GM18867 (cell line): ENCODE measurements at regions not wholly inside any gene's neighbourhood (a gene's known extent, or its start where the extent isn't known, plus 50 kb on each side); places are given as distances from the start of the nearest gene placed in this dataset.
"Not testable (repeated sequence)": the region's sequence is repeated elsewhere in the genome, so short reads cannot be mapped to it uniquely, and the experiment has no call there.

Experiments
- ATAC-seq: cut with Tn5 transposase; IDR thresholded peaks from one replicate; pipeline ENCODE4 v1.9.1; 2021; ENCODE audit warnings: mild to moderate bottlenecking, moderate library complexity; ENCODE audit not compliant: unreplicated experiment

GRCh38 chr10:25076506-25077177 is 60.2 kb downstream of the THNSL1 start:
- no peak for ATAC-seq

DNA sequence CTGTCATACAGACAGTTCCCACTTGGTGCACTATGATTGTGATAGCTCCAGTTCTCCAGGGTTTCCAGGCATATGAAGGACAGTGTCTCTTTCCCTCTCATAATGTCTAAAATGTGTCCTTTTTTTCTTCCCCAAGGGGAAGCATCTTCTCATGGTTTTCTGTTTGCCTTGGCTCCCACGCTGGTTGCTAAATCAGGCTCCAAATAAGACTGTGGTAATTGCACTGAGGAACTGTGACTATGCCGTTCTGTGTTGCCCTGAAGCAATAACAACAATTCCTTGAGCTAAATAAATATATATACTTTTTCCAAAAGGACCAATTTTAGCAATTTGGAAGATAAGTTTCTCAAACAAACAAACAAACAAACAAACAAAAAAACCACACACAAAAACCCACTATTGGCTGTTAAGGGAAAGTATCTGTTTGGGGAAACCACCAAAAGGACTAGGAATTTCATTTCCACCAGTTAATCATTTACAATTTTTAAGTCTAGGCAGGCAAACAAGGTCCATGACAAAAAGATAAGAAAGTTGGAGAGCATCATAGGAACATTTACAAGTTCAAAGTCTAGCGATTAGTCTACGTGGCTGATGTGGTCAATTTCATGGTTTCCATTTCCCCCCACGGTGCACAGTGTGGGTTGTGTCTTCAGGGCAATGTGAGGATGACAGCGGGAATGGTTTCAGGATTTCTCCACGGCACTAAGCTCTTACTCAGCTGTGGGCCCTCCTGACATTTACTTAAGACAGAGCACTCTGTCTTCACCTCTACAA is 62.4 kb downstream of the THNSL1 start:
- no peak for ATAC-seq

GRCh38 chr10:25080880-25081581 is 64.6 kb downstream of the THNSL1 start:
- ATAC-seq = peak; percentile 86

- no peak for ATAC-seq
These were observed 66.1 kb downstream of the THNSL1 start for GRCh38 chr10:25082276-25083204.

DNA sequence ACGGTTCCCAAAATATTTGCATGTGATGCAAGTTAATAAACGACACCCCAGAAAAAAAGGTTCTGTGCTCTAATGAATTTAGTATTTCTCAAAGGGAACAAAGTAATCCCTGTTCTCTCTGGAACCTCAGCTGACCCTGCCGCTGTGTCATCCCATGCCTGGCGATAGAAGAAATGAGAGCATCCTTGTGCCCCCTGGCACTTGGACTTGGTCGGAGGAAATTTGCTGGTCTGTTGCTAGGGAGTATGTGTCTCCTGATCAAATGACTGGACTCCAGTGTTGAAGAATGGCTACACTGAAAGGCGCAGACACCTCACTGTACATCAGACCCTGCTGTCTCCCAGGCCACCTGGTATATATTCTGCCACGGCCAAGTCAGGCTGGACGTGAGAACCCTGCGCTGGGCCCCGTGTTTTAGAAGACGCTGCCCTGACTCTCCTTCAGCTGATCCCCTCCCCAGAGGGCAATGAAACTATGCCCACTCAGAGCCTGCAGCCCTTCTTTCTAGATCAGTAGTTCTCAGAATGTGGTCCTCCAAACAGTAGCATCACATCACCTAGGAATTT is 67.2 kb downstream of the THNSL1 start:
- no peak for ATAC-seq

GRCh38 chr10:25084447-25084846 is 68.0 kb downstream of the THNSL1 start:
- ATAC-seq = no peak

DNA sequence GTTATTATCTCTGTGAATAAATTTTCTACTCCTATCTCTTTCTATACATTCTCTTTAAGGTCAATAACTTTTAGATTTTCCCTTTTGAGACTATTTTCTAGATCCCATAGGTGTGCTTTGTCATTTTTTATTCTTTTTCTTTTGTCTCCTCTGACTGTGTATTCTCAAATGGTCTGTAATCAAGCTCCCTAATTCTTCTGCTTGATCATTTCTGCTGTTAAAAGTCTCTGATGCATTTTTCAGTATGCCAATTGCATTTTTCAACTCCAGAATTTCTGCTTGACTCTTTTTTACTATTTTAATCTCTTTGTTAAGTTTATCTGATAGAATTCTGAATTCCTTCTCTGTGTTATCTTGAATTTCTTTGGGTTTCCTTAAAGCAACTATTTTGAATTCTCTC is 78.2 kb downstream of the THNSL1 start:
- ATAC-seq = no peak

GRCh38 chr10:25097669-25098411 is 77.0 kb upstream of the GPR158 start:
- no peak for ATAC-seq

- no peak for ATAC-seq
These were observed 74.7 kb upstream of the GPR158 start for GRCh38 chr10:25100141-25100540.

DNA sequence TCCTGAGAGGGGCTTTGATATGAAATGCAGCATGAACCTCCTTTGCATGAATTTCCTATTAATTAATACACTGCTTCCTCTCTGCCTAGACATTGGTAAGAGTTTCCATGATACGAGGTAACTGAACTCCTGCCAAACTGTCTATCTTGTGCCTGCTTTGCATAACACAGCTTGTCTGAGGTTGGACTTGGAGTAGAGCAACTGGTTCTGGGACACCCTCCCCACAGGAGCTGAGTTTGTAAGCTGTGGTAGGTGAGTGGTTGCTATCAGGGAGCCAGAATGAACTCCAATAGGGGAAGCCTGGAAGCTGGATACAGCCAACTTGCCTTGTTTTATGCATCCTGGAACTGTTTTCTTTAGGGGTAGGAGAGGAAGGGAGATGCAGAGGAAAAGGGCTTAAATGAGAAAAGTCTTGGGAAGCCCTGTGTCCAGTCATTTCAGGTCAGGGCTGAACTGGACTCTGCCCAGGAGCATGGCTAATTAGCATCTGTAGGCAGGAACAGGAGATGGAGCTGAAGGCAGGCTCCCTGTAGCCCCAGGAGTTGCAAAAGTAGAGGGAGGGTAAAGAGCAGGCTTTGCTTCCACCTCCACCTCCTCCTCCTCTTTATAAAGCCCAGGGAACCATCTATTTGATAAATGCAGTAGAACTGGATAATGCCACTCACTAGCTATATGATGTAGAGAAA is 73.2 kb upstream of the GPR158 start:
- no peak for ATAC-seq

GRCh38 chr10:25102147-25102822 is 72.5 kb upstream of the GPR158 start:
- no peak for ATAC-seq

DNA sequence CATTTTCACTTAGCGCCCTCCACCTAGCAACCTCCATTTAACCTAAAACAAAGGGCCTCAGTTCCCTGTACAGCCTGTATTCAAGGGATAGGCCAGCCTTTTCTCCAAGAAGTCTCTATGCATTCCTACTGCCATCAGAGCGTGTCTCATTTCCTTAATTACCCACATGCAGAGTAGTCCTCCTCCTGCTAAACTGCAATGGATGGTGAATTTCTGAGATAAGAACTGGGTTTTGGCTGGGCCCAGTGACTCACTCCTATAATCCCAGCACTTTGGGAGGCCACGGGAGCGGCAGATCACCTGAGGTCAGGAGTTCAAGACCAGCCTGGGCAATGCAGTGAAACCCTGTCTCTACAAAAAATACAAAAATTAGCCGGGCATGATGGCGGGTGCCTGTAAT is 71.1 kb upstream of the GPR158 start:
- ATAC-seq = no peak

DNA sequence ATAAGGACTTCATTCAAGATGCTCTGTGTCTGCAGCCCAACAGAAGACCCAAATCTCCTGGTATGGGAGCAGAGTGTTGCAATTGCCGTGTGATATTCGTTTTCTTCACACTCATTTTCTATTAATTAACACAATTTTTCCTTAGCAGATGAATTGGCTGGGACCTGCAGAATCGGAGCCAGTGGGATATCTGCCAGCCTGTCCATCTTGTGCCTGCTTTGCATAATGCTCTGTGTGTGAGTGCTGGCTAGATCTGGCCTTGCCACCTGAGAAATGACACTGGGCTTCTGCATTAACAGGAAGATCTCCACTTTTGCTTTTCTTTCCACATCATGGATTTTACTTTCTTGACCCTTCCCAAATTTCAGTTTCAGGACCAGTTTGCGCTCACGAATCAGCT is 70.4 kb upstream of the GPR158 start:
- ATAC-seq = no peak

- no peak for ATAC-seq
These were observed 69.5 kb upstream of the GPR158 start for GRCh38 chr10:25105262-25105661.

GRCh38 chr10:25105743-25106260 is 69.0 kb upstream of the GPR158 start:
- ATAC-seq = no peak

- no peak for ATAC-seq
These were observed 67.0 kb upstream of the GPR158 start for GRCh38 chr10:25107756-25108155.

DNA sequence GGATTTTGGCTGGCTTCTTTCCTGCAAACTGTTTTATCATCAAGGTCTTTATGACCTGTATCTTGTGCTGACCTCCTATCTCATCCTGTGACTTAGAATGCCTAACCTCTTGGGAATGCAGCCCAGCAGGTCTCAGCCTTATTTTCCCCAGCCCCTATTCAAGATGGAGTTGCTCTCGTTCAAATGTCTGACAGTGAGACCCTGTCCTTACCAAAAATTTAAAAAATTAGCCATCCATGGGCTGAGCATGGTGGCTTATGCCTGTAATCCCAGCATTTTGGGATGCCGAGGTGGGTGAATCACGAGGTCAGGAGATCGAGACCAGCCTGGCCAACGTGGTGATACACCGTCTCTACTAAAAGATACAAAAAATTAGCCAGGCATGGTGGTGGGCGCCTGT is 64.9 kb upstream of the GPR158 start:
- not testable (repeated sequence) for ATAC-seq

DNA sequence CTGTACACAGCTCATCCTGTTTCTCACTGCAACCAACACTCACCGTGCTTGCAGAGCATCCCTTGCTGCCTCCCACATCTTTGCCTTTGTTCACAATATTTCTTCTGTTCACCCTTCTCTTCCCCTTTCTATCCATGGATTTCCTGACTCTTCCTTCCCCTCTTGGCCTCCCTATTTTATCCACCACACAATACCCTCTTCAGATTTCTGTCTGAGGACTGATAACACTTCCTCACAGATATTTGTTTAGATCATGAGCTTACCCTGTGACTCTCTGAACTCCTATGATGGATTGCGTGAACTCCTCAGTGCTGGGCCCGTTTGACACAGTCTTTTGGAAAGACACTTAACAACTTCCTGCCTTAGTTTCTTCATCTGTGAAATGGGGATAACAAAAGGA is 62.8 kb upstream of the GPR158 start:
- no peak for ATAC-seq
